A673 (cell line): ENCODE measurements at regions not wholly inside any gene's neighbourhood (a gene's known extent, or its start where the extent isn't known, plus 50 kb on each side); places are given as distances from the start of the nearest gene placed in this dataset.

Experiments used
- BruUV-seq: library from RNA; stranded (reverse); fragments of 400-500 nt; replicated peaks from 2 replicates; lab custom pipeline; 2021; lab: Mats Ljungman, UMichigan
- CTCF ChIA-PET: fragments of 300-600 bp; sonication (Branson Sonifier 250); formaldehyde crosslinking; loops from one replicate; lab custom pipeline; 2022; ENCODE audit warnings: antibody characterized with exemption; lab: Charles Lee
- POLR2A ChIA-PET: fragments of 300-600 bp; sonication (Branson Sonifier 250); formaldehyde crosslinking; loops from one replicate; lab custom pipeline; 2022; ENCODE audit warnings: antibody characterized with exemption; ENCODE audit not compliant: low non-redundant PET; lab: Charles Lee
- DNase-seq: peaks from one replicate; pipeline ENCODE4 v3.0.0-alpha.2; 2015; ENCODE audit warnings: low spot score
- H3K27ac ChIP-seq: fragments of 200-600 bp; sonication (generic); 2 replicates; pipeline ENCODE4 v1.5.1; 2016; ENCODE audit warnings: mixed run types, low read depth, mild to moderate bottlenecking, mixed read lengths, antibody characterized with exemption, low read length; ENCODE audit not compliant: poor library complexity, severe bottlenecking
- H3K27me3 ChIP-seq: fragments of 200-600 bp; sonication (generic); replicated peaks from 2 replicates; pipeline ENCODE4 v1.6.1; 2017; ENCODE audit warnings: mixed run types, low read depth, mild to moderate bottlenecking, mixed read lengths, antibody characterized with exemption, low read length; ENCODE audit not compliant: insufficient read depth, poor library complexity
- H3K36me3 ChIP-seq: fragments of 200-600 bp; sonication (generic); 2 replicates; pipeline ENCODE4 v1.6.1; 2016; ENCODE audit warnings: mixed run types, mild to moderate bottlenecking, mixed read lengths, antibody characterized with exemption, low read length; ENCODE audit not compliant: insufficient read depth, poor library complexity, severe bottlenecking
- H3K4me1 ChIP-seq: fragments of 200-600 bp; sonication (generic); 2 replicates; pipeline ENCODE4 v1.6.1; 2017; ENCODE audit warnings: mixed run types, mild to moderate bottlenecking, mixed read lengths, antibody characterized with exemption, low read length; ENCODE audit not compliant: insufficient read depth, poor library complexity, severe bottlenecking
- H3K4me3 ChIP-seq: fragments of 200-600 bp; sonication (generic); 2 replicates; pipeline ENCODE4 v1.5.1; 2016; ENCODE audit warnings: low read depth, mixed run types, mild to moderate bottlenecking, mixed read lengths, low read length; ENCODE audit not compliant: poor library complexity, severe bottlenecking
- H3K9me3 ChIP-seq: fragments of 200-600 bp; sonication (generic); 2 replicates; pipeline ENCODE4 v1.6.1; 2016; ENCODE audit warnings: mixed run types, low read depth, mild to moderate bottlenecking, mixed read lengths, antibody characterized with exemption, low read length; ENCODE audit not compliant: poor library complexity, severe bottlenecking
- EZH2 ChIP-seq: fragments of 200-600 bp; sonication (generic); IDR thresholded peaks from 2 replicates; pipeline ENCODE4 v1.6.1; 2017; ENCODE audit warnings: borderline replicate concordance, low read depth, mild to moderate bottlenecking, mixed read lengths, antibody characterized with exemption, low read length; ENCODE audit not compliant: poor library complexity, severe bottlenecking
- intact Hi-C: fragments of 100-400 bp; cut with micrococcal nuclease; formaldehyde crosslinking; loops from one replicate; pipeline ENCODE4 v1.10.0; 2022; ENCODE audit not compliant: unreplicated experiment
- TF ChIP-seq, protein P1 (sequence below): fragments of 300-800, 200-600 bp; sonication (generic); conservative IDR thresholded peaks from 2 replicates; pipeline ENCODE4 v1.5.1; 2017; ENCODE audit warnings: low read depth, mild to moderate bottlenecking, antibody characterized with exemption, low read length, moderate library complexity, mixed read lengths

- no peak overlapping the region for H3K27ac ChIP-seq
Observed at GRCh38 chr11:116563028-116563711, 209.6 kb downstream of the BUD13 start.

GRCh38 chr11:116560589-116560988 lies 212.2 kb downstream of the BUD13 start:
- no peaks in the 10 kb centered on the region for H3K9me3 ChIP-seq
- intact Hi-C loops, result no loop called here
- H3K27ac ChIP-seq, result no peak overlapping the region
- no peaks in the 10 kb centered on the region for H3K4me1 ChIP-seq
- TF ChIP-seq, protein P1, sequence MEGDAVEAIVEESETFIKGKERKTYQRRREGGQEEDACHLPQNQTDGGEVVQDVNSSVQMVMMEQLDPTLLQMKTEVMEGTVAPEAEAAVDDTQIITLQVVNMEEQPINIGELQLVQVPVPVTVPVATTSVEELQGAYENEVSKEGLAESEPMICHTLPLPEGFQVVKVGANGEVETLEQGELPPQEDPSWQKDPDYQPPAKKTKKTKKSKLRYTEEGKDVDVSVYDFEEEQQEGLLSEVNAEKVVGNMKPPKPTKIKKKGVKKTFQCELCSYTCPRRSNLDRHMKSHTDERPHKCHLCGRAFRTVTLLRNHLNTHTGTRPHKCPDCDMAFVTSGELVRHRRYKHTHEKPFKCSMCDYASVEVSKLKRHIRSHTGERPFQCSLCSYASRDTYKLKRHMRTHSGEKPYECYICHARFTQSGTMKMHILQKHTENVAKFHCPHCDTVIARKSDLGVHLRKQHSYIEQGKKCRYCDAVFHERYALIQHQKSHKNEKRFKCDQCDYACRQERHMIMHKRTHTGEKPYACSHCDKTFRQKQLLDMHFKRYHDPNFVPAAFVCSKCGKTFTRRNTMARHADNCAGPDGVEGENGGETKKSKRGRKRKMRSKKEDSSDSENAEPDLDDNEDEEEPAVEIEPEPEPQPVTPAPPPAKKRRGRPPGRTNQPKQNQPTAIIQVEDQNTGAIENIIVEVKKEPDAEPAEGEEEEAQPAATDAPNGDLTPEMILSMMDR, result no peak
- no peak for TF ChIP-seq EZH2
- ChIA-PET CTCF (no interaction called here), POLR2A (no interaction called here)
- H3K36me3 ChIP-seq, result no peaks in the 10 kb centered on the region
- H3K27me3 ChIP-seq, result peaks cover 16% of the 10 kb centered on the region
- no peak for DNase-seq
- no peak overlapping the region for H3K4me3 ChIP-seq
- BruUV-seq, result no TSS peak

More at GRCh38 chr11:116563028-116563711, 209.6 kb downstream of the BUD13 start:
- DNase-seq, result no peak
- POLR2A ChIA-PET, result no interaction called here
- intact Hi-C loops, result no loop called here
- CTCF ChIA-PET, result no interaction called here
- TF ChIP-seq, protein P1, result no peak
- TF ChIP-seq EZH2, result no peak
- no peaks in the 10 kb centered on the region for H3K4me1 ChIP-seq
- H3K27me3 ChIP-seq, result peaks cover 8% of the 10 kb centered on the region
- H3K36me3 ChIP-seq, result no peaks in the 10 kb centered on the region
- H3K9me3 ChIP-seq, result no peaks in the 10 kb centered on the region
- no TSS peak for BruUV-seq
- H3K4me3 ChIP-seq, result no peak overlapping the region

DNA sequence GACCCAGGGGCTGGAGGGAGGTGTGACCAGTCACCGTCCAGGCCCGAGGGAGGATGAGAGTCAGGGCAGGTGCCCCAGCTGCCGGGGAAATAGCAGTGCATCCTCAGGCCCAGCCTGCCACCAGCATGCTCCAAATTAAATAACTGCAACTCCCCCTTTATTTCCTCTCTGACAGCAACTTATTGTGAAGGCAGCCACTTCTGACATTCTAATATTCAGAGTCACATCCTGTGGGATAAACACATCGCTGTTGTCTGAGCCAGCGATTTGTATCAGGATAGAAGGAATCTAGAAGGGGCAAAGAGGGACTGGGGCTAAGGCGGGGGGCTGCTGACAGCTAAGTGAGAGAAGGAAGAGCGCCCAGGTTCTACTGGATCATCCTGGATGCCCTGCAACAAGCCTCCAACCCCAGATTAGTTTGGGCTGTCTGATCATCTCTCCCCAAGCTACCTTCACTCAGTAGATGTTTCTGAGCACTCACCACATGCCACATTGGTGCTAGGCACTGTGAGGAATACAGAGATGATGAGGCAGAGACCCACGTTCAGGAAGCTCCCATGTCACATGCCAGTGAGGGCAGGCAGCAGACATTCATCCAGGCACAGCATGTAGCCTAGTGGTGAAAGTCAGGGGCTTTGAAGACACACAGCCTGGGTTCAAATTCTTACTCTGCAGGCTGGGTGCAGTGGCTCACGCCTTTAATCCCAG lies 214.1 kb downstream of the BUD13 start:
- Histone ChIP-seq H3K36me3 (no peaks in the 10 kb centered on the region), H3K4me3 (no peak overlapping the region), H3K4me1 (no peaks in the 10 kb centered on the region), H3K9me3 (no peaks in the 10 kb centered on the region), H3K27ac (no peak overlapping the region), H3K27me3 (peaks cover 16% of the 10 kb centered on the region)
- no TSS peak for BruUV-seq
- CTCF ChIA-PET, result no interaction called here
- POLR2A ChIA-PET, result no interaction called here
- no peak for DNase-seq
- no peak for TF ChIP-seq EZH2
- TF ChIP-seq, protein P1, result no peak
- intact Hi-C loops, result no loop called here
